GM19397 (cell line): ENCODE measurements at regions not wholly inside any gene's neighbourhood (a gene's known extent, or its start where the extent isn't known, plus 50 kb on each side); places are given as distances from the start of the nearest gene placed in this dataset.

Experiments used
- ATAC-seq: cut with Tn5 transposase; IDR thresholded peaks from one replicate; pipeline ENCODE4 v1.9.1; 2021; ENCODE audit warnings: mild to moderate bottlenecking, moderate library complexity; ENCODE audit not compliant: unreplicated experiment

DNA sequence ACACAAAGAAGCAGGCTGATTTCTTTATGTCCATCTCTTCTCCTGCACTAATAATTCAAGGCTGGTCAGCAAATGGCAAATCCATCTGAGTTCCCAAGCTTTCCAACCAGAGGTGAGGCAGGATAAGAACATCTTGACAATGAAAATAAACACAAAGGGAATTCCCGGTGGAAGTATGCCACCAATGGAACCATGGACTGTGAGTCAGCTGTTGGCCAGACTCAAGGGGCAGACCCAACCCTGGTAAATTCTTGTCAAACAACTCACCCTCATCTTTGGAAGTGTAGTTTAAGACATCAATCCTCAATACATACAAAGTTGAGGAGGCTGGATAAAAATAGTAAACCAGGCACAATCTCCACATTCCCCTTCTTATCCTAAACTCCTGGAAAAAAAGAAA, 74.3 kb upstream of the CES5A start:
- no peak for ATAC-seq

DNA sequence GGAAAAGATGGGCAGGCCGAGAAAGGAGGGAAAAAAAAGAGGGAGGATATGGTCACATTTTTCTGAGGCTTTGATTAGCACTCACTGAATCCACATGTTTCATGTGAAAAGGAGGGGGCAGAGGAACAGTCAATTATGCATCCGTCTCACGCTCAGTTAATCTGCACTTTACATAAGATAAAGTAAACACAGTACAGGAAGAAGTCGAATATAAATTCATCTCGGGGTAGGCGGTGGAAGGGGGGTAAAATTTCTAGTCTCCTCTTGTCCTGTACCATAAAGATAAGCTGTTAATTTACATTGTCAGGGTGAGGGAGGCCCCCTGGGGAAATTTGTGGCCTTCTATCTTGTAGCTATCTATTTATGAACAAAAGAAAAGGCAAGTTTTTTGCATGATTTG, 73.1 kb upstream of the CES5A start:
- ATAC-seq: no peak

DNA sequence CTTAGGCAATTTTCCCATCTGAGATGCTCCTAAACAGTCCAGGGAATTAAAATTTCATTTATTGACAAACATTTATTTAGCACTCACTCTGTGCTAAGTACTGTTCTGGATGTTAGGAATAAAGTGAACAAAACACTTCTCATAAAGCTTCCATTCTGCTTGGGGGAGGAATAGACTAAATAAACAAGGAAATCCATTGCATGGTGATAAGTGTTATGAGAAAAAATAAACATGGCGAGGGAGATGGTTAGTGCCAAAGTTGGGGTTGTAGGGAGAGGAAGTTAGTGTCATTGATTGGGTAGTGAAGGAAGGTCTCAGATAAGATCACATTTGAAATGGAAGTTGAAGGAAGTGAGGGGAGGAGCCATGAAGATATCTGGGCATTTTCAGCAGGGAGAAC, 72.2 kb upstream of the CES5A start:
- no peak for ATAC-seq

DNA sequence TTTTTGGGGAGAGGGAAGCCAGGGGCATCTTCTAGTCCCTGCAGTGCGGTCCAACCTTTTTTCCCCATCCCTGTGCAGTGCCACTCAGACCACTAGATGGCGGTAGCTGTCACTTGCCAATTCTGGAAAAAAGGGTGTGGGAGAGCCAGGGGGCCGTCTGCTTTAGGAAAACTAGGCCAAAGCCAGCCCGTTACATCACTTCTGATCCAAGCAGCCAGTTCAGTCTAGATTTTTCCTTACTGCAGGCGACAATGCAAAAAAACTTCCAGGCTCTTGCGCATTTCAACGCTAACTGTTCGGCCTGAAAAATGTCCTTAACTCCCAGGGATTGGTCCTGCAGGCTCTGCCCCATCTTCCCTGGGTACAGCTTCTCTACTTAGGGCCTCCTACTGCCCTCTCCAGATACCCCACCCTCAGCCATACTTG, 69.2 kb upstream of the CES5A start:
- peak; percentile 60 for ATAC-seq

DNA sequence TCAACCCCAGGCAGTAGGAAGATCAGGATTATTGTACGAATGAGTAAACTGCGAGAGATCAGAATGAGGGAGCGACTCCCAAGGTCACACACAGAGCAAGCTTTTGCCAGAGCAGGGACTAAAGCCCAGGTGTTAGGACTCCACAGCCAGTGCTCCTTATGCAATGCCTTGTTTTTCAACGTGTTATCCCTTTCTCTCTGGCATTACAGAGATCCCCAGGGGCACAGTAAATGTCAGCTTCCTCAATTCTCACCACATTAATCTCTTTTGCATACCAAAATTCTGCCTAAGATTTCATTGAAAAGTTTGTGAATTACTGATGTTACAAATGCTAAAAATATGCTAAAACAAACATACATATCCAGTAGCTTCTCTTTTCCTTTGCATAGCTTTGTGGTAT, 68.1 kb upstream of the CES5A start:
- no peak for ATAC-seq

DNA sequence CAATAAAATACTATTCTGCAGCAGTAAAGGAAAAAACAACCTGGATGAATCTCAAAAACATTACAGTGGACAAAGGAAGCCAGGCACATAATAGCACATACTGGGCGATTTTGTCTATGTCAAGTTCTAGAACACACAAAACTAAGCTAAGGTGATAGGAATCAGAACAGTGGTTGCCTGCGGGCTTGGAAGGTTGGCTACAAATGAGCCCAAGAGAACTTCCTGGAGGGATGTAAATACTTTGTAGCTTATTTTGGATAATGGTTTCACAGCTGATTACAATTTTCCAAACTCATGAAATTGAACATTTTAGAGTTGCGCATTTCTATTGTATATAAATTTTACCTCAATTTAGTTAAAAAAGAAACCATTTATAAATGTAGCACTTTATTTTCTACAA, 67.6 kb upstream of the CES5A start:
- no peak for ATAC-seq

DNA sequence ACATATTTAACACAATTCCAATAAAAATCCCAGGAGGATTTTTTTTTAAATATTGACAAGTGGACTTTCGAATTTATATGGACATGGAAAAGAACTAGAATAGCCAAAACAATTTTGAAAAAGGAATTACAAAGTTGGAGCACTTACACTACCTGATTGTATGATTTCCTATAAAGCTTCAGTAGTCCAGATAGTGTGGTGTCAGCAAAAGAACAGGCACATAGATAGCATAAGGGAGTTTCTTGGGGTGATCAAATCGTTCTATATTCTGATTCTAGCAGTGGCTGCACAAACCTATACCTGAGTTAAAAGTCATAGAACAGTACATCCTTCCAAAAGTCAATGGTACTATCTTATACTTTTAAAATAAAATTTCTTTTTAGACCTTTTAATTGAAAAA, 66.4 kb upstream of the CES5A start:
- no peak for ATAC-seq

DNA sequence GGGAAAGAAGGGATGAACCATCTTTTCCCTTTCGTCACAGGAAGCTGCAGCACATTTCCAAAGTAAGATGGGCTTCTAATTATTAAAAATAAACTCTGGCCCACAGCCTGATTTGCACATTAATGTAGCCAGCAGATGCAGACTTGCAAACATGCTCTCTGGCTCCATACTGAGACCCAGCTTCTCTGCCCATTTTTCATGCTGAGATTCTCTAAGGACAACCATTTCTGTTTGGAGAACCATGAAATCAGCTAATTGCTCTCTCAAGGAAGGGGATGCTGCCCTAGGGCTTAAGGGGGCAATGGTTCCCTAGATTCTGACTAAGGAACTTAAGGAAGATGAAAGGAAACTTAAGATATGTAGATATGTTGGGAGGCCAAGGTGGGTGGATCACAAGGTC, 63.0 kb upstream of the CES5A start:
- no peak for ATAC-seq

DNA sequence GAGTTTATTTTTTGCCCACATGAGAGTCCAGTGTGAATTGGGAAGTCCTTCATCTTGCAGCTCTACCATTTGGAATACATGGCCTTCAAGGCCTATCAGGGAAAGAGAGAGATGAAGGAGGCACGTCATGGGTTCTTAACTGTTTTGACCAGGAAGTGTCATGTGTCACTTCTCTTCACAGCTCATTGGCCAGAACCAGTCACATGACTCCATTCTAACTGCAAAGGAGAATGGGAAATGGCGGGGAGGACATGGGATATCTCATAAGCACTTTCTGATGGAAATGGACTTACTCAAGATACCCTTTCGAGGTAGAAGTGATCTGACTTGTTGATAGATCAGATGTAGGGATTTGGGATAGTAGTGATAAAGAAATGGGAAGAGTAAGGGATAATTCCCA, 57.9 kb upstream of the CES5A start:
- ATAC-seq: no peak

DNA sequence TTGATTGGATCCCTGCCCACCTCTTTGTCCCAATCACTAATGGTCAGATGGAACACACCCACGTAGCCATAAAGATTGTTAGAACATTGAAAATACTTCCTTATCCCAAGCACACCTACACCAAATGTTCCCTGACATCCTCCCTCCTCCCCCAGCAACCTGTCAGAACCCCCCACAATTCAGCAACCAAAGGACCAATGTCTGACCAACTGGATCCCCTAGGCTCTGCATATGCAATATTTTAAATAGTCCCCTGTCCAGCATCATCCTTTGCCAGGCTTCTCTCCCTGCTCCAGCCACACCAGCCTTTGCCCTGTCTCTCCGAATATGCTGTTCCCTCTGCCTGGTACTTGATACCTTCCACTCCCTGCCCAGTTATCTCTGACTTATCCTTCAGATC, 54.9 kb upstream of the CES5A start:
- no peak for ATAC-seq

DNA sequence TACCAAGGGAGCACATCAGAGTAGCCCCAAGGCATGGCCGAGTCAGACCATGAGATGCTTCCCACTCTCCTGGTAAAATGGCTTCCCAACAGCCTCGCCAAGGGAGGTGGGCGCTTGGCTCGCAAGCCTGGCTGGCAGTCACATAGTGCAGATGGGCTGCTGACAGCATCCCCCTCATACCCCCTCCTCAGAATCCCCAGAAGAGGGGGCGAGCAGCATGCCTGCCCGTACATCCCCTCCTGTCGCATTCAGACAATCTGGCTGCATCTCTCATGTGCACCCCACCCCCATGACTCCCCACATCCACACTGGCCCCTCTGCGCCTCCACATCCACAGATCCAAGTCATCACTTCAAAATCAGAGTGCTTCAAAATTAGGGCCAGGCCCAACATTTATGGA, 54.0 kb upstream of the CES5A start:
- ATAC-seq: no peak

DNA sequence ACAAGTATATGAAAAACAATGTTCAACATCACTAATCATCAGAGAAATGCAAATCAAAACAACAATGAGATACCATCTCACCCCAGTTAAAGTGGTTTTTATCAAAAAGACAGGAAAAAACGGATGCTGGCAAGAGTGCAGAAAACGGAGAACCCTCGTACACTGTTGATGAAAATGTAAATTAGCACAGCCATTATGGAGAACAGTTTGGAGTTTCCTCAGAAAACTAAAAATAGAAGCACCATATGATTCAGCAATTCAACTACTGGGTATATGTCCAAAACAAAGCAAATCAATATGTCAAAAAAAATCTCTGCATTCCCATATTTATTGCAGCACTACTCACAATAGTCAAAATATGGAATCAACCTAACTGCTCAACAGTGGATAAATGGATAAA, 50.1 kb upstream of the CES5A start:
- no peak for ATAC-seq
